Ascending aorta (tissue), 2 donors: ENCODE measurements at regions not wholly inside any gene's neighbourhood (a gene's known extent, or its start where the extent isn't known, plus 50 kb on each side); places are given as distances from the start of the nearest gene placed in this dataset.

Source experiments
- DNase-seq, 2 donors: peaks; one replicate each; pipeline ENCODE4 v3.0.0-alpha.2; 2019; ENCODE audit warnings: low spot score in 2 of 2
- H3K27ac ChIP-seq, 2 donors: fragments of 200-600 bp; sonication (generic); one replicate each; pipeline ENCODE4 v1.5.1; 2016 to 2017; ENCODE audit warnings: mild to moderate bottlenecking in 1 of 2
- H3K27me3 ChIP-seq: fragments of 200-600 bp; sonication (generic); one replicate; pipeline ENCODE4 v1.5.1; 2017
- H3K36me3 ChIP-seq, 2 donors: fragments of 200-600 bp; sonication (generic); one replicate each; pipeline ENCODE4 v1.5.1; 2016
- H3K4me1 ChIP-seq, 2 donors: fragments of 200-600 bp; sonication (generic); one replicate each; pipeline ENCODE4 v1.5.1; 2016 to 2017; ENCODE audit warnings: mild to moderate bottlenecking in 1 of 2
- H3K4me3 ChIP-seq, 2 donors: fragments of 200-600 bp; sonication (generic); one replicate each; pipeline ENCODE4 v1.5.1; 2016 to 2017; ENCODE audit warnings: mild to moderate bottlenecking in 1 of 2
- H3K9me3 ChIP-seq, 2 donors: fragments of 200-600 bp; sonication (generic); one replicate each; pipeline ENCODE4 v1.5.1; 2016
- intact Hi-C: fragments of 100-400 bp; cut with DNase I; formaldehyde crosslinking; loops from one replicate; pipeline ENCODE4 v1.15.1; 2023
- TF ChIP-seq, protein P1 (sequence below), 3 experiments: fragments of 200-600 bp in 2 of 3; fragments of 450-650 bp in 1 of 3; sonication (generic) in 2 of 3; IDR thresholded peaks; one replicate each; pipeline ENCODE4 v1.5.1; 2016 to 2019; ENCODE audit warnings: antibody characterized with exemption in 3 of 3, mild to moderate bottlenecking in 1 of 3, moderate library complexity in 1 of 3

- Histone ChIP-seq H3K4me3 (no peak overlapping the region), H3K9me3 (peaks cover 13 to 46% of the 10 kb centered on the region in 2 donors), H3K27me3 (no peaks in the 10 kb centered on the region), H3K4me1 (no peaks in the 10 kb centered on the region), H3K27ac (no peak overlapping the region), H3K36me3 (no peaks in the 10 kb centered on the region)
- no peak for DNase-seq
- intact Hi-C loops: no loop called here
- TF ChIP-seq, protein P1, sequence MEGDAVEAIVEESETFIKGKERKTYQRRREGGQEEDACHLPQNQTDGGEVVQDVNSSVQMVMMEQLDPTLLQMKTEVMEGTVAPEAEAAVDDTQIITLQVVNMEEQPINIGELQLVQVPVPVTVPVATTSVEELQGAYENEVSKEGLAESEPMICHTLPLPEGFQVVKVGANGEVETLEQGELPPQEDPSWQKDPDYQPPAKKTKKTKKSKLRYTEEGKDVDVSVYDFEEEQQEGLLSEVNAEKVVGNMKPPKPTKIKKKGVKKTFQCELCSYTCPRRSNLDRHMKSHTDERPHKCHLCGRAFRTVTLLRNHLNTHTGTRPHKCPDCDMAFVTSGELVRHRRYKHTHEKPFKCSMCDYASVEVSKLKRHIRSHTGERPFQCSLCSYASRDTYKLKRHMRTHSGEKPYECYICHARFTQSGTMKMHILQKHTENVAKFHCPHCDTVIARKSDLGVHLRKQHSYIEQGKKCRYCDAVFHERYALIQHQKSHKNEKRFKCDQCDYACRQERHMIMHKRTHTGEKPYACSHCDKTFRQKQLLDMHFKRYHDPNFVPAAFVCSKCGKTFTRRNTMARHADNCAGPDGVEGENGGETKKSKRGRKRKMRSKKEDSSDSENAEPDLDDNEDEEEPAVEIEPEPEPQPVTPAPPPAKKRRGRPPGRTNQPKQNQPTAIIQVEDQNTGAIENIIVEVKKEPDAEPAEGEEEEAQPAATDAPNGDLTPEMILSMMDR (IDR thresholded peaks at IDR 0.05): no peak
These were observed 757.1 kb downstream of the INHBA start for GRCh38 chr7:40945788-40946187.

DNA sequence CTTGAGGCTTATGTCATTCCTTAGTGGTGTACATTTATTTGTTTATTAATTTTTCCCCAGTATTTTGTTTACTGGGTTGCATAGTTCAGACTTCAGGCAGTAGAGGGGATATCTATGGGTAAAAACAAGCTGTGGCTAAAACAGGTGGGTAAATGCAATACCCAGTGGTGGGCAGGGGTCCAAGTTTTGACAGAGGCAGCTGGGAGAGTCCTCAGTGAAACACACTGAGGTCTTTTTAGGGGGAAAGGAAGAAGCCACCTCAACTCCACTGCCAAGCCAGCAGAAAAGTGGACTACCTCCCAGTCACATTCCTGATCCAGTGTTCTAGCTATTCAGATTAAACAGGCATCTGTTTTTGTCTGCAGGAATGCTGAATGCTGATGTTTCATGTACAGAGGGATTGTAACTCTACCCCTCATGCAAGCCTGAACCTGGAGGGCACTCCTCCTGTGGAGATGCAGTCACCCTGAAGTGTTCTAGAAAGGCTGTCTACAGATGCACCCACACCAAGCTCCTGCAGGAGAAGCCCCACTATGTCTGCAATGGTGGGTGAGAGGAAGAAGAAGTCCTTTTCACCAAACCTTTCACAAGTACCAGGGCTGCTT is 757.8 kb downstream of the INHBA start:
- peaks cover 13 to 46% of the 10 kb centered on the region in 2 donors for H3K9me3 ChIP-seq
- H3K36me3 ChIP-seq: no peaks in the 10 kb centered on the region
- intact Hi-C loops: no loop called here
- TF ChIP-seq, protein P1 (IDR thresholded peaks at IDR 0.05): no peak
- H3K27ac ChIP-seq: no peak overlapping the region
- H3K4me3 ChIP-seq: no peak overlapping the region
- DNase-seq: no peak
- H3K4me1 ChIP-seq: no peaks in the 10 kb centered on the region
- H3K27me3 ChIP-seq: no peaks in the 10 kb centered on the region

GRCh38 chr7:40937879-40938278 is 765.0 kb downstream of the INHBA start:
- no peak for DNase-seq
- Histone ChIP-seq H3K27me3 (no peaks in the 10 kb centered on the region), H3K4me1 (no peaks in the 10 kb centered on the region), H3K4me3 (no peak overlapping the region), H3K9me3 (peaks cover 0 to 10% of the 10 kb centered on the region in 2 donors), H3K27ac (no peak overlapping the region), H3K36me3 (no peaks in the 10 kb centered on the region)
- intact Hi-C loops: no loop called here
- TF ChIP-seq, protein P1 (IDR thresholded peaks at IDR 0.05): no peak

DNA sequence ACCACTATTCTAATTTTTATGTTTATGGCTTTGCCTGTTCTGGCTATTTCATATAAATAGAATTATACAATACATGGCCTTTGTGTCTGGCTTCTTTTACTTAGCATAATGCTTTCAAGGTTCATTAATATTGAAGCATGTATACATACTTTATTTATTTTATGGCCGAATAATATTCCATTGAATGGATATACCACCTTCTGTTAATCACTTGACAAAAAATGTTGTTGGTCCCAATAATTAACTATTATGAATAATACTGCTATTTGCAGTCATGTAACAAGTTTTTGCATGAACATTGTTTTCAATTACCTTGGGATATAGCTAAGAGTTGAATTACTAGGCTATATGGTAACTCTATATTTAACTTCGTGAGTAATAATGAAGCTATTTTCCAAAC is 767.5 kb downstream of the INHBA start:
- H3K36me3 ChIP-seq: no peaks in the 10 kb centered on the region
- no peak for DNase-seq
- no peaks in the 10 kb centered on the region for H3K27me3 ChIP-seq
- no peaks in the 10 kb centered on the region for H3K4me1 ChIP-seq
- H3K27ac ChIP-seq: no peak overlapping the region
- intact Hi-C loops: no loop called here
- no peaks in the 10 kb centered on the region for H3K9me3 ChIP-seq
- H3K4me3 ChIP-seq: no peak overlapping the region
- TF ChIP-seq, protein P1 (IDR thresholded peaks at IDR 0.05): no peak

DNA sequence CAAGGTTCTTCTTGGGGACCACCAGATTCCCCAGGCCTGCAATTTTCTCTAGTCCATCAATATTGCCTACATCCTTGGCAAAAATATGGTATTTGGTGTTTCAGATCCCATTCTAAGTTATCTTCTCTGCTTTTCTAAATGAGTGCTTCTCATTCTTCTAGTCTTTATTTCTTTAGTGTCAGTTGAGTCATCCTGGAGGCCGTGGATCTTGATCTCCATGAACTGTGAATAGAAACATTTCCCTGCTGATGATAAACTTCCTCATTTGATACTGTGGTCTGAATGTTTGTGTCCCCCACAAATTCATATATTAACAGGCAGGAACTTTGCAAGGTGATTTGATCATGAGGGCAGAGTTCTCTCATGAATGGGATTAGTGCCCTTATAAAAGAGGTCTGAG is 779.3 kb downstream of the INHBA start:
- Histone ChIP-seq H3K36me3 (no peaks in the 10 kb centered on the region), H3K9me3 (no peaks in the 10 kb centered on the region), H3K27me3 (no peaks in the 10 kb centered on the region), H3K4me1 (peaks cover 0 to 5% of the 10 kb centered on the region in 2 donors), H3K4me3 (no peak overlapping the region), H3K27ac (no peak overlapping the region)
- TF ChIP-seq, protein P1 (IDR thresholded peaks at IDR 0.05): no peak
- intact Hi-C loops: no loop called here
- DNase-seq: no peak

DNA sequence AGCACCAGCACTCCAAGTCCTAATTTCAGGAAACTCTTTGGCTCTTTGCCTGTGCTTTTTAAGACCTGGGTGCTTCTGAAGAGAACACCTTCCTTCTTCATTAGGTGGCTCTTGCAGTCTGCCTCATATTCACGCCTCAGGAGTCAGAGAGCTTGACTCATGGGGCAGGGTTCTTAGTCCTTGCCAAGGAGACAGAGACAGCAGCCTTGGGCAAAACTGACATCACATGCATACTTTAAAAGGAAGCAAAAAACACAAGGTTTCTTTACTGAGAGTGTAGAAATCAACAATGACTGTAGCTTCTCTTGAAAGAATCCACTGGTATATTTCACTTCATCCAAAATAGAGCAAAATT is 780.6 kb downstream of the INHBA start:
- no peak overlapping the region for H3K4me3 ChIP-seq
- H3K27me3 ChIP-seq: no peaks in the 10 kb centered on the region
- peaks cover 0 to 8% of the 10 kb centered on the region in 2 donors for H3K4me1 ChIP-seq
- TF ChIP-seq, protein P1 (IDR thresholded peaks at IDR 0.05): no peak
- no peaks in the 10 kb centered on the region for H3K36me3 ChIP-seq
- no peak for DNase-seq
- intact Hi-C loops: no loop called here
- H3K9me3 ChIP-seq: no peaks in the 10 kb centered on the region
- H3K27ac ChIP-seq: no peak overlapping the region
